PFSK-1 (cell line): ENCODE measurements at regions not wholly inside any gene's neighbourhood (a gene's known extent, or its start where the extent isn't known, plus 50 kb on each side); places are given as distances from the start of the nearest gene placed in this dataset.

Experiments used
- POLR2AphosphoS5 ChIP-seq: IDR thresholded peaks from 2 replicates; pipeline ENCODE4 v1.6.1; 2012; ENCODE audit warnings: low read depth, mild to moderate bottlenecking, control low read depth, low read length, moderate library complexity
- REST ChIP-seq, 2 experiments: IDR thresholded peaks; 2 replicates each; pipeline versions ENCODE4 v1.6.1 to v1.8.0; 2011 to 2012; ENCODE audit warnings: low read depth in 2 of 2, low read length in 2 of 2, control low read depth in 1 of 2, inconsistent platforms in 1 of 2, mild to moderate bottlenecking in 1 of 2, moderate library complexity in 1 of 2; ENCODE audit not compliant: insufficient read depth in 1 of 2
- SIN3A ChIP-seq: IDR thresholded peaks from 2 replicates; pipeline ENCODE4 v1.6.1; 2012; ENCODE audit warnings: mild to moderate bottlenecking, low read length, moderate library complexity, borderline replicate concordance; ENCODE audit not compliant: insufficient read depth
- TAF1 ChIP-seq: IDR thresholded peaks from 2 replicates; pipeline ENCODE4 v1.6.1; 2012; ENCODE audit warnings: low read length, control low read depth, borderline replicate concordance; ENCODE audit not compliant: insufficient read depth

GRCh38 chr6:165766026-165766425 lies 103.0 kb upstream of the PDE10A start:
- TF ChIP-seq SIN3A = no peak
- TF ChIP-seq REST (IDR thresholded peaks at IDR 0.05; ENCODE audit: insufficient read depth in 1 of 2, low read depth in 2 of 2, low read length in 2 of 2) = no peak
- no peak for TF ChIP-seq POLR2AphosphoS5
- no peak for TF ChIP-seq TAF1
